H1 (cell line): ENCODE measurements at regions not wholly inside any gene's neighbourhood (a gene's known extent, or its start where the extent isn't known, plus 50 kb on each side); places are given as distances from the start of the nearest gene placed in this dataset.

Experiments
- CTCF ChIA-PET: fragments of 300-600 bp; sonication (Branson Sonifier 250); formaldehyde crosslinking; loops from one replicate; lab custom pipeline; 2021; ENCODE audit not compliant: partially characterized antibody; lab: Charles Lee
- POLR2A ChIA-PET: fragments of 300-600 bp; sonication (Branson Sonifier 250); formaldehyde crosslinking; loops from one replicate; lab custom pipeline; 2021; ENCODE audit warnings: inconsistent platforms; ENCODE audit not compliant: partially characterized antibody; lab: Charles Lee
- DNase-seq, 2 experiments: peaks; one replicate each; pipeline versions ENCODE4 v3.0.0 to v3.0.0-alpha.2; 2010 to 2022; ENCODE audit warnings: low spot score in 2 of 2, low read depth in 1 of 2, mixed read lengths in 1 of 2
- FAIRE-seq: peaks from 2 replicates; lab custom pipeline; 2011; peaks lifted over from hg19 to GRCh38; lab: Jason Lieb, UNC
- H2AFZ ChIP-seq: 2 replicates; pipeline ENCODE4 v1.8.1; 2012; ENCODE audit warnings: low read length, inconsistent platforms
- H2AK5ac ChIP-seq: 2 replicates; pipeline ENCODE4 v1.6.1; 2013; ENCODE audit warnings: low read depth, low read length
- H2BK120ac ChIP-seq: replicated peaks from 2 replicates; pipeline ENCODE3; 2013; ENCODE audit warnings: low read depth, low read length, inconsistent platforms
- H2BK12ac ChIP-seq: 2 replicates; pipeline ENCODE4 v1.6.1; 2013; ENCODE audit warnings: low read depth, low read length
- H2BK15ac ChIP-seq: 2 replicates; pipeline ENCODE4 v1.6.1; 2013; ENCODE audit warnings: low read length
- H2BK20ac ChIP-seq: 2 replicates; pipeline ENCODE4 v1.6.1; 2013; ENCODE audit warnings: low read length
- H2BK5ac ChIP-seq: 2 replicates; pipeline ENCODE4 v1.6.1; 2013; ENCODE audit warnings: low read depth, low read length
- H3K14ac ChIP-seq: 2 replicates; pipeline ENCODE4 v1.6.1; 2013; ENCODE audit warnings: inconsistent platforms; ENCODE audit not compliant: insufficient read length
- H3K18ac ChIP-seq: 2 replicates; pipeline ENCODE4 v1.6.1; 2013; ENCODE audit warnings: low read length; ENCODE audit errors: extremely low read depth
- H3K23ac ChIP-seq: 2 replicates; pipeline ENCODE4 v1.6.1; 2013; ENCODE audit warnings: inconsistent platforms; ENCODE audit not compliant: insufficient read length
- H3K23me2 ChIP-seq: 2 replicates; pipeline ENCODE4 v1.6.1; 2013; ENCODE audit warnings: low read depth, low read length
- H3K27ac ChIP-seq: 2 replicates; pipeline ENCODE4 v1.6.1; 2011; ENCODE audit warnings: low read depth, low read length, inconsistent platforms
- H3K27me3 ChIP-seq, 4 experiments: replicated peaks in 1 of 4; 1 replicate in 1 of 4; 2 replicates in 3 of 4; pipeline versions ENCODE4 v1.6.1 to v1.8.1; 2011 to 2013; ENCODE audit warnings: low read length in 3 of 4, mild to moderate bottlenecking in 3 of 4, inconsistent platforms in 2 of 4, mixed read lengths in 2 of 4, moderate library complexity in 1 of 4; ENCODE audit not compliant: control insufficient read depth in 3 of 4, insufficient read depth in 3 of 4; ENCODE audit errors: extremely low read depth in 1 of 4
- H3K36me3 ChIP-seq, 4 experiments: 2 replicates each; pipeline versions ENCODE4 v1.6.1 to v1.8.1; 2011 to 2013; ENCODE audit warnings: mild to moderate bottlenecking in 4 of 4, low read length in 3 of 4, moderate library complexity in 2 of 4, control low read depth in 1 of 4, inconsistent platforms in 1 of 4; ENCODE audit not compliant: insufficient read depth in 4 of 4, control insufficient read depth in 2 of 4
- H3K4ac ChIP-seq: replicated peaks from 2 replicates; pipeline ENCODE3; 2013; ENCODE audit warnings: low read length, low read depth, mixed read lengths, inconsistent platforms; ENCODE audit not compliant: insufficient read length
- H3K4me1 ChIP-seq, 4 experiments: replicated peaks in 1 of 4; 1 replicate in 1 of 4; 2 replicates in 3 of 4; pipeline versions ENCODE4 v1.6.1 to v1.8.1; 2011 to 2013; ENCODE audit warnings: low read length in 3 of 4, inconsistent platforms in 2 of 4, mixed read lengths in 1 of 4; ENCODE audit not compliant: insufficient read depth in 4 of 4, control insufficient read depth in 3 of 4
- H3K4me2 ChIP-seq, 2 experiments: 2 replicates each; pipeline versions ENCODE4 v1.6.1 to v1.8.1; 2011 to 2013; ENCODE audit warnings: low read depth in 2 of 2, low read length in 2 of 2, control low read depth in 1 of 2, inconsistent platforms in 1 of 2, mild to moderate bottlenecking in 1 of 2; ENCODE audit not compliant: insufficient read depth in 1 of 2
- H3K4me3 ChIP-seq, 4 experiments: fragments of 200-600, 300-600 bp in 1 of 4; sonication (generic), shearing (Covaris generic), sonication (Bioruptor Twin) in 1 of 4; 2 replicates each; pipeline versions ENCODE4 v1.5.1 to v1.8.1; 2011 to 2016; ENCODE audit warnings: low read length in 4 of 4, low read depth in 3 of 4, control low read depth in 2 of 4, inconsistent platforms in 2 of 4, mild to moderate bottlenecking in 2 of 4, mixed read lengths in 1 of 4, moderate library complexity in 1 of 4; ENCODE audit not compliant: insufficient read depth in 2 of 4; ENCODE audit errors: extremely low read depth in 1 of 4
- H3K56ac ChIP-seq: replicated peaks from 2 replicates; pipeline ENCODE3; 2013; ENCODE audit warnings: low read depth, mild to moderate bottlenecking, mixed read lengths, low read length, inconsistent platforms; ENCODE audit not compliant: insufficient read length
- H3K79me1 ChIP-seq: 2 replicates; pipeline ENCODE4 v1.6.1; 2013; ENCODE audit warnings: low read depth, low read length, control low read depth
- H3K79me2 ChIP-seq, 2 experiments: 2 replicates each; pipeline versions ENCODE4 v1.6.1 to v1.8.1; 2012 to 2013; ENCODE audit warnings: low read length in 2 of 2, mild to moderate bottlenecking in 2 of 2, inconsistent platforms in 1 of 2; ENCODE audit not compliant: insufficient read depth in 2 of 2, control insufficient read depth in 1 of 2
- H3K9ac ChIP-seq, 4 experiments: replicated peaks in 1 of 4; 1 replicate in 1 of 4; 2 replicates in 3 of 4; pipeline versions ENCODE4 v1.6.1 to v1.8.1; 2011 to 2013; ENCODE audit warnings: low read depth in 3 of 4, low read length in 3 of 4, control low read depth in 2 of 4, mild to moderate bottlenecking in 2 of 4, moderate library complexity in 2 of 4, inconsistent platforms in 1 of 4; ENCODE audit errors: extremely low read depth in 1 of 4
- H3K9me3 ChIP-seq, 2 experiments: 2 replicates each; pipeline versions ENCODE4 v1.6.1 to v1.8.1; 2012 to 2013; ENCODE audit warnings: mild to moderate bottlenecking in 2 of 2, moderate library complexity in 2 of 2, control low read depth in 1 of 2, inconsistent platforms in 1 of 2, low read depth in 1 of 2, low read length in 1 of 2, mixed read lengths in 1 of 2; ENCODE audit not compliant: insufficient read depth in 2 of 2
- H4K20me1 ChIP-seq, 2 experiments: replicated peaks in 1 of 2; 2 replicates each; pipeline versions ENCODE3 to v1.8.1; 2011 to 2013; ENCODE audit warnings: inconsistent platforms in 2 of 2, low read length in 2 of 2, mild to moderate bottlenecking in 1 of 2; ENCODE audit not compliant: insufficient read depth in 2 of 2, control insufficient read depth in 1 of 2
- H4K5ac ChIP-seq: 2 replicates; pipeline ENCODE4 v1.6.1; 2013; ENCODE audit warnings: low read length, low read depth, mixed read lengths, inconsistent platforms; ENCODE audit not compliant: insufficient read length
- H4K8ac ChIP-seq: 2 replicates; pipeline ENCODE4 v1.8.0; 2013; ENCODE audit warnings: mild to moderate bottlenecking, moderate library complexity, low read length, inconsistent platforms; ENCODE audit not compliant: insufficient read depth; ENCODE audit errors: extremely low read depth
- H4K91ac ChIP-seq: replicated peaks from 2 replicates; pipeline ENCODE3; 2013; ENCODE audit warnings: low read length, mixed read lengths, inconsistent platforms; ENCODE audit not compliant: insufficient read length
- ASH2L ChIP-seq: fragments of 200-600, 300-600 bp; sonication (generic); IDR thresholded peaks from one replicate; pipeline ENCODE4 v1.7.1; 2017; ENCODE audit warnings: low read length
- CHD2 ChIP-seq: IDR thresholded peaks from 2 replicates; pipeline ENCODE4 v1.6.1; 2012; ENCODE audit warnings: low read length, improper control_type of control experiment
- CREB1 ChIP-seq: IDR thresholded peaks from 2 replicates; pipeline ENCODE4 v1.6.1; 2012; ENCODE audit warnings: inconsistent platforms
- KDM4A ChIP-seq: IDR thresholded peaks from one replicate; pipeline ENCODE4 v1.7.1; 2012; ENCODE audit warnings: low read depth, mild to moderate bottlenecking, moderate library complexity, low read length, inconsistent platforms; ENCODE audit not compliant: severe bottlenecking
- MAFK ChIP-seq: IDR thresholded peaks from 2 replicates; pipeline ENCODE4 v1.6.1; 2012; ENCODE audit warnings: low read depth, mild to moderate bottlenecking, improper control_type of control experiment, low read length
- NANOG ChIP-seq: IDR thresholded peaks from 2 replicates; pipeline ENCODE4 v1.6.1; 2011; ENCODE audit warnings: low read length, low read depth, mild to moderate bottlenecking, inconsistent platforms; ENCODE audit not compliant: insufficient read depth, poor library complexity, severe bottlenecking
- POU5F1 ChIP-seq: IDR thresholded peaks from 2 replicates; pipeline ENCODE4 v1.6.1; 2011; ENCODE audit warnings: low read depth, mild to moderate bottlenecking, low read length, moderate library complexity
- RAD21 ChIP-seq, 2 experiments: IDR thresholded peaks in 1 of 2; conservative IDR thresholded peaks in 1 of 2; 2 replicates each; pipeline ENCODE4 v1.6.1; 2011; ENCODE audit warnings: low read depth in 2 of 2, low read length in 2 of 2, improper control_type of control experiment in 1 of 2, inconsistent platforms in 1 of 2, mild to moderate bottlenecking in 1 of 2, moderate library complexity in 1 of 2
- RNF2 ChIP-seq: fragments of 200-900, 300-1000 bp; sonication (generic); IDR thresholded peaks from 2 replicates; pipeline ENCODE4 v1.7.1; 2016; ENCODE audit warnings: borderline replicate concordance, low read depth, mild to moderate bottlenecking, antibody characterized with exemption, low read length; ENCODE audit not compliant: poor library complexity, severe bottlenecking; ENCODE audit errors: missing control alignments
- WGBS, 2 experiments: shearing (Covaris generic) in 1 of 2; methylation state at CpG; one replicate each; pipeline versions ENCODE4 v1.1.6 to v1.1.7; 2013 to 2015; ENCODE audit warnings: low lambda C conversion rate in 2 of 2, mixed read lengths in 2 of 2, inconsistent platforms in 1 of 2, low coverage in 1 of 2, missing lambda C conversion rate in 1 of 2; ENCODE audit not compliant: insufficient replicate concordance in 2 of 2, insufficient coverage in 1 of 2, insufficient read length in 1 of 2; ENCODE audit errors: extremely low coverage in 1 of 2, missing lambda C conversion rate in 1 of 2; 5-methylcytosine and 5-hydroxymethylcytosine counted together
- TF ChIP-seq, protein P1 (sequence below): IDR thresholded peaks from 2 replicates; pipeline ENCODE4 v1.6.1; 2011; ENCODE audit warnings: low read length, improper control_type of control experiment

GRCh38 chr13:99066219-99066618 is 88.4 kb upstream of the DOCK9 start:
- Histone ChIP-seq H3K79me1 (peaks cover 2% of the 10 kb centered on the region; the same call in 1 of the 2 replicates), H4K8ac (no peak overlapping the region), H3K23ac (no peak overlapping the region), H3K4me3 (no peak overlapping the region), H4K5ac (no peak overlapping the region), H2BK20ac (no peak overlapping the region), H3K27me3 (no peaks in the 10 kb centered on the region), H2AFZ (no peak overlapping the region), H3K27ac (no peak overlapping the region), H3K9me3 (no peaks in the 10 kb centered on the region), H2BK12ac (no peak overlapping the region), H2AK5ac (no peak overlapping the region), H2BK120ac (no peak overlapping the region), H3K79me2 (no peaks in the 10 kb centered on the region), H2BK5ac (no peak overlapping the region), H3K36me3 (no peaks in the 10 kb centered on the region), H3K18ac (no peak overlapping the region), H4K20me1 (no peaks in the 10 kb centered on the region), H2BK15ac (no peak overlapping the region), H3K9ac (no peak overlapping the region), H3K23me2 (no peaks in the 10 kb centered on the region), H3K14ac (no peak overlapping the region), H3K4me1 (peaks cover 0 to 3% (median 0%) of the 10 kb centered on the region in 4 experiments; a peak in 1 of 7 replicates), H3K4me2 (no peak overlapping the region), H3K56ac (no peak overlapping the region), H3K4ac (no peak overlapping the region), H4K91ac (no peak overlapping the region)
- TF ChIP-seq MAFK (no peak), RAD21 (IDR thresholded peaks at IDR 0.05 in 1 of 2, conservative IDR thresholded peaks at IDR 0.05 in 1 of 2; ENCODE audit: low read depth in 2 of 2, low read length in 2 of 2) (no peak), CHD2 (no peak), KDM4A (no peak), NANOG (no peak), POU5F1 (no peak), ASH2L (no peak), RNF2 (no peak), CREB1 (no peak)
- TF ChIP-seq, protein P1, sequence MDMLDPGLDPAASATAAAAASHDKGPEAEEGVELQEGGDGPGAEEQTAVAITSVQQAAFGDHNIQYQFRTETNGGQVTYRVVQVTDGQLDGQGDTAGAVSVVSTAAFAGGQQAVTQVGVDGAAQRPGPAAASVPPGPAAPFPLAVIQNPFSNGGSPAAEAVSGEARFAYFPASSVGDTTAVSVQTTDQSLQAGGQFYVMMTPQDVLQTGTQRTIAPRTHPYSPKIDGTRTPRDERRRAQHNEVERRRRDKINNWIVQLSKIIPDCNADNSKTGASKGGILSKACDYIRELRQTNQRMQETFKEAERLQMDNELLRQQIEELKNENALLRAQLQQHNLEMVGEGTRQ, result no peak
- ChIA-PET CTCF (interaction anchor here (1.2 to 2.3 kb wide), 2 partner anchors 12 to 33 kb away, joined by 3 to 8 read pairs; no protein-coding TSS in a partner anchor), POLR2A (no interaction called here)
- DNase-seq, result no peak
- FAIRE-seq, result no peak
- 96% methylated on average over 1 of the region's 1 CpG; no CpG with 5 or more reads in 1 of the 2 experiments for WGBS, 2 experiments
